ENCODE measurements at regions not wholly inside any gene's neighbourhood (a gene's known extent, or its start where the extent isn't known, plus 50 kb on each side); places are given as distances from the start of the nearest gene placed in this dataset.

- TF ChIP-seq POLR2A (IDR thresholded peaks at IDR 0.05; ENCODE audit: low read depth, low read length) (no peak), POLR2AphosphoS5 (IDR thresholded peaks at IDR 0.05; ENCODE audit: low read depth, low read length) (no peak)
Measured at GRCh38 chr9:38255599-38255998, 136.9 kb upstream of the ALDH1B1 start.
